ENCODE measurements at regions not wholly inside any gene's neighbourhood (a gene's known extent, or its start where the extent isn't known, plus 50 kb on each side); places are given as distances from the start of the nearest gene placed in this dataset.

GRCh38 chr11:23948851-23949250 is 548.0 kb upstream of the LUZP2 start:
- Histone ChIP-seq H3K27me3 (ENCODE audit: insufficient read depth, low read length) (no peaks in the 10 kb centered on the region), H3K27ac (ENCODE audit: low read depth, low read length) (no peak overlapping the region), H3K9ac (ENCODE audit: low read depth, low read length) (no peak overlapping the region), H3K4me3 (ENCODE audit: low read length) (no peak overlapping the region), H3K4me1 (ENCODE audit: insufficient read depth, low read length) (no peaks in the 10 kb centered on the region), H3K36me3 (ENCODE audit: insufficient read depth, low read length) (no peaks in the 10 kb centered on the region), H3K9me3 (ENCODE audit: insufficient read depth, low read depth, low read length) (no peaks in the 10 kb centered on the region)
- WGBS = 97% methylated on average over 2 of the region's 2 CpGs

GRCh38 chr11:23953951-23954710 is 542.7 kb upstream of the LUZP2 start:
- no peaks in the 10 kb centered on the region for H3K9me3 ChIP-seq (ENCODE audit: insufficient read depth, low read depth, low read length)
- no peaks in the 10 kb centered on the region for H3K36me3 ChIP-seq (ENCODE audit: insufficient read depth, low read length)
- H3K27ac ChIP-seq (ENCODE audit: low read depth, low read length) = no peak overlapping the region
- no peak overlapping the region for H3K9ac ChIP-seq (ENCODE audit: low read depth, low read length)
- 95% methylated on average over 2 of the region's 2 CpGs for WGBS
- no peaks in the 10 kb centered on the region for H3K27me3 ChIP-seq (ENCODE audit: insufficient read depth, low read length)
- no peak overlapping the region for H3K4me3 ChIP-seq (ENCODE audit: low read length)
- H3K4me1 ChIP-seq (ENCODE audit: insufficient read depth, low read length) = peaks cover 5% of the 10 kb centered on the region

GRCh38 chr11:23954730-23955129 is 542.1 kb upstream of the LUZP2 start:
- H3K9ac ChIP-seq (ENCODE audit: low read depth, low read length) = no peak overlapping the region
- H3K27ac ChIP-seq (ENCODE audit: low read depth, low read length) = no peak overlapping the region
- H3K4me3 ChIP-seq (ENCODE audit: low read length) = no peak overlapping the region
- no peaks in the 10 kb centered on the region for H3K9me3 ChIP-seq (ENCODE audit: insufficient read depth, low read depth, low read length)
- 80% methylated on average over 1 of the region's 3 CpGs for WGBS
- H3K4me1 ChIP-seq (ENCODE audit: insufficient read depth, low read length) = peaks cover 11% of the 10 kb centered on the region
- H3K36me3 ChIP-seq (ENCODE audit: insufficient read depth, low read length) = no peaks in the 10 kb centered on the region
- H3K27me3 ChIP-seq (ENCODE audit: insufficient read depth, low read length) = no peaks in the 10 kb centered on the region

DNA sequence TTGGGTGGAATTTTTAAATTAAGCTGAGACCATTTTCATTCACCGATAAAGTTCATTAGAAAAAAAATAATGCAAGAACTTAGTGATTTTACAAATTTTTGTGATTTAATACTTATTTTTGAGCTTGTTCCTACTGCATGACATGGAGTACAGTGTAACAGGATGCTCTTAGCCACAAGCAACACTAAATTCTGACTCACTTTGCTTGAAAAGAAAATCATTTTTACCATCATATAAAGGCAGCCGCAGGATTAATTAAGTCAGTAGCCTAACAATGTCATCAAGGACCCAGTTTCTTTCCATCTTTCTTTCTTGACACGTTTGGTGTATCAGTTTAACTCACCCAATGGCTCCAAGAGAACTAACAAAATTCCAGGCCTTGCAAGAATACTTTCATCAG is 540.3 kb upstream of the LUZP2 start:
- no peak overlapping the region for H3K4me3 ChIP-seq (ENCODE audit: low read length)
- peaks cover 18% of the 10 kb centered on the region for H3K4me1 ChIP-seq (ENCODE audit: insufficient read depth, low read length)
- WGBS = 93% methylated on average over 3 of the region's 3 CpGs
- no peak overlapping the region for H3K27ac ChIP-seq (ENCODE audit: low read depth, low read length)
- no peaks in the 10 kb centered on the region for H3K36me3 ChIP-seq (ENCODE audit: insufficient read depth, low read length)
- no peaks in the 10 kb centered on the region for H3K27me3 ChIP-seq (ENCODE audit: insufficient read depth, low read length)
- H3K9ac ChIP-seq (ENCODE audit: low read depth, low read length) = no peak overlapping the region
- H3K9me3 ChIP-seq (ENCODE audit: insufficient read depth, low read depth, low read length) = no peaks in the 10 kb centered on the region

DNA sequence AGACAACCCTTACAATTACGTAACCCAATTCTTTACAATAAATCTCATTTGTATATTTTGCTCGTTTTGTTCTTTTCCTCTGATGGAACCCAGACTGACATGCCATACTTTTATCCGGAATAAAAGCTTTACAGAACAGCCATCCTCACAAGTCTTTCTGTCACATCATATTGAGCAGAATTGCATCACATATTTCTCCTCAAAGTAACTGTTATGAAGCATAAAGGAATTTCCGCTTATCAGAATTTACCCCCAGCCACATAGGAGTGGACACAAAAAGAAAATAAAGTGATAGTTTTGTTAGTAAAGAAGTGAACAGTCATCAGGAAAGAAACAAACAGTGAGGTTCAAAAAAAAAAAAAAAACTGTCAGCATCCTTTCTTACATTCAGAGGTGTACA is 539.5 kb upstream of the LUZP2 start:
- WGBS = 95% methylated on average over 3 of the region's 4 CpGs
- no peak overlapping the region for H3K9ac ChIP-seq (ENCODE audit: low read depth, low read length)

DNA sequence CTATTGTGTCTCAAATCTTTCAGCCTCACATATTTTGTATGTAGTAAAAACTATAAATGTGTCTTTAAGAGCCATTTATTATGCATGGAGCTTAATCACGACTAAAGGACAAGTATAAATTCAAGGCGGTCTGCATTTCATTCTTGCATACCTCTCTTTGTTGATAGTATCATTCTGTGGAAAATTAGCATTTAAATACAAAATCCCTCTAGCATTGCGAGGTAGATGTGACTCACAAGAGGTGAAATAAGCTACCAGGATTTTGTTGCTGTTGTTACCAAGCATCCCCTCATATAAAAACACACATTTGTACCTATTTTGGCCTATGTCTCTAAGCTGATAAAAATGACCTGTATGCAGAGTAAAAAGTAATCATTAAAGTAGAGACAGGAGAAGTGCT is 537.4 kb upstream of the LUZP2 start:
- H3K9ac ChIP-seq (ENCODE audit: low read depth, low read length) = no peak overlapping the region
- no CpG with 5 or more reads among the region's 3 CpGs for WGBS
- peaks cover 18% of the 10 kb centered on the region for H3K4me1 ChIP-seq (ENCODE audit: insufficient read depth, low read length)
- no peak overlapping the region for H3K4me3 ChIP-seq (ENCODE audit: low read length)
- peak overlapping the region; percentile 42 for H3K27ac ChIP-seq (ENCODE audit: low read depth, low read length)
- no peaks in the 10 kb centered on the region for H3K27me3 ChIP-seq (ENCODE audit: insufficient read depth, low read length)
- H3K36me3 ChIP-seq (ENCODE audit: insufficient read depth, low read length) = no peaks in the 10 kb centered on the region
- 0 out of 2 replicates have a peak, but pooled peaks cover 6% of the 10 kb centered on the region for H3K9me3 ChIP-seq (ENCODE audit: insufficient read depth, low read depth, low read length)

More for the DNA sequence above, 539.5 kb upstream of the LUZP2 start:
- H3K36me3 ChIP-seq (ENCODE audit: insufficient read depth, low read length) = no peaks in the 10 kb centered on the region
- no peaks in the 10 kb centered on the region for H3K27me3 ChIP-seq (ENCODE audit: insufficient read depth, low read length)
- H3K4me3 ChIP-seq (ENCODE audit: low read length) = no peak overlapping the region
- 0 out of 2 replicates have a peak, but pooled peaks cover 4% of the 10 kb centered on the region for H3K9me3 ChIP-seq (ENCODE audit: insufficient read depth, low read depth, low read length)
- peaks cover 18% of the 10 kb centered on the region for H3K4me1 ChIP-seq (ENCODE audit: insufficient read depth, low read length)
- no peak overlapping the region for H3K27ac ChIP-seq (ENCODE audit: low read depth, low read length)

- Histone ChIP-seq H3K9me3 (ENCODE audit: insufficient read depth, low read depth, low read length) (0 out of 2 replicates have a peak, but pooled peaks cover 6% of the 10 kb centered on the region), H3K4me3 (ENCODE audit: low read length) (no peak overlapping the region), H3K27ac (ENCODE audit: low read depth, low read length) (no peak overlapping the region), H3K27me3 (ENCODE audit: insufficient read depth, low read length) (no peaks in the 10 kb centered on the region), H3K4me1 (ENCODE audit: insufficient read depth, low read length) (peaks cover 18% of the 10 kb centered on the region), H3K9ac (ENCODE audit: low read depth, low read length) (no peak overlapping the region), H3K36me3 (ENCODE audit: insufficient read depth, low read length) (no peaks in the 10 kb centered on the region)
- 91% methylated on average over 20 of the region's 20 CpGs for WGBS
Measured at GRCh38 chr11:23961503-23962338, 535.1 kb upstream of the LUZP2 start.

GRCh38 chr11:23973244-23973643 is 523.6 kb upstream of the LUZP2 start:
- Histone ChIP-seq H3K9me3 (ENCODE audit: insufficient read depth, low read depth, low read length) (no peaks in the 10 kb centered on the region), H3K4me1 (ENCODE audit: insufficient read depth, low read length) (peaks cover 21% of the 10 kb centered on the region), H3K9ac (ENCODE audit: low read depth, low read length) (no peak overlapping the region), H3K27ac (ENCODE audit: low read depth, low read length) (peak overlapping the region; percentile 71; the same call in 1 of the 2 replicates), H3K4me3 (ENCODE audit: low read length) (no peak overlapping the region), H3K27me3 (ENCODE audit: insufficient read depth, low read length) (no peaks in the 10 kb centered on the region), H3K36me3 (ENCODE audit: insufficient read depth, low read length) (no peaks in the 10 kb centered on the region)
- 64% methylated on average over 2 of the region's 2 CpGs for WGBS

- 85% methylated on average over 2 of the region's 3 CpGs for WGBS
- Histone ChIP-seq H3K9ac (ENCODE audit: low read depth, low read length) (no peak overlapping the region), H3K9me3 (ENCODE audit: insufficient read depth, low read depth, low read length) (no peaks in the 10 kb centered on the region), H3K36me3 (ENCODE audit: insufficient read depth, low read length) (no peaks in the 10 kb centered on the region), H3K4me3 (ENCODE audit: low read length) (no peak overlapping the region), H3K4me1 (ENCODE audit: insufficient read depth, low read length) (peaks cover 21% of the 10 kb centered on the region), H3K27me3 (ENCODE audit: insufficient read depth, low read length) (no peaks in the 10 kb centered on the region), H3K27ac (ENCODE audit: low read depth, low read length) (no peak overlapping the region)
Measured at GRCh38 chr11:23974051-23974450, 522.8 kb upstream of the LUZP2 start.

DNA sequence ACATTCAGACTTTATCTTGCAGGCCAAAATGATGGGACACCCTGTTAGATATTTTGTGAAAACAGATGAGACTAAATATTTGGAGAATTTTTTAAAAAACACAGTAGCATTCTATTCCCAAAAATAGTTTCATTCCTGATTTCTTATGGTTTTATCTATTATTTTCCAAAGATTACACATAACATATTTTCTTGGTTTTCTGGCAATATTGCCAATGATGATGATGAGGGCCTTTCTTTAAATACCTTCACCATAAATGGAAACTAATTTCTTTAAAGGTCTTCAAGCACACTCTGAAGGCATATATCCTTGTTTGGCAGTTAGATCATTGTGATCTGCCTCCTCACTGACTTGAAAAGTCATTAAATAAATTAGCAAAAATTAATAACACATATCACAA is 522.3 kb upstream of the LUZP2 start:
- peaks cover 21% of the 10 kb centered on the region for H3K4me1 ChIP-seq (ENCODE audit: insufficient read depth, low read length)
- H3K27me3 ChIP-seq (ENCODE audit: insufficient read depth, low read length) = no peaks in the 10 kb centered on the region
- no peak overlapping the region for H3K27ac ChIP-seq (ENCODE audit: low read depth, low read length)
- H3K36me3 ChIP-seq (ENCODE audit: insufficient read depth, low read length) = no peaks in the 10 kb centered on the region
- no peak overlapping the region for H3K9ac ChIP-seq (ENCODE audit: low read depth, low read length)
- no peak overlapping the region for H3K4me3 ChIP-seq (ENCODE audit: low read length)
- no peaks in the 10 kb centered on the region for H3K9me3 ChIP-seq (ENCODE audit: insufficient read depth, low read depth, low read length)

DNA sequence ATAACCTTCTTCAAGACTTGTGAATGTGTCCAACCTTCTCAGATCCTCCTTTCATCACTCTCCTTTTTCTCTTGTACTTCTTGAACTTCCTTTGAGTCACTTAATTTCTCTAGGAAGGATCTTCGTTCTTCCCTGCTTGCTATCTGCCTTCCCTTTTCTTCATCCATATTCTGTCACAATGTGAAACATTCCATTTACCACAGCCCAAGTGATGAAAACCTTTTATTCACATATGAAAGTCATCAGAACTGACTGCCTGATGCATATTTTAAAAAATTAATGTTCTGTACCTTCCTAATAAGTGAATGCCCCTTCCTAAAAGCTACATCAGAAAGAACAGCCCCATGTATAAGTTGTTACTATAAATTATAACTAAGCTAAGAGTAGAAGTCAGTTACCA is 520.4 kb upstream of the LUZP2 start:
- WGBS = 96% methylated on average over 1 of the region's 1 CpG
- no peaks in the 10 kb centered on the region for H3K27me3 ChIP-seq (ENCODE audit: insufficient read depth, low read length)
- no peak overlapping the region for H3K4me3 ChIP-seq (ENCODE audit: low read length)
- no peaks in the 10 kb centered on the region for H3K36me3 ChIP-seq (ENCODE audit: insufficient read depth, low read length)
- no peak overlapping the region for H3K9ac ChIP-seq (ENCODE audit: low read depth, low read length)
- H3K9me3 ChIP-seq (ENCODE audit: insufficient read depth, low read depth, low read length) = no peaks in the 10 kb centered on the region
- H3K27ac ChIP-seq (ENCODE audit: low read depth, low read length) = no peak overlapping the region
- H3K4me1 ChIP-seq (ENCODE audit: insufficient read depth, low read length) = peaks cover 21% of the 10 kb centered on the region
